ENCODE measurements at regions not wholly inside any gene's neighbourhood (a gene's known extent, or its start where the extent isn't known, plus 50 kb on each side); places are given as distances from the start of the nearest gene placed in this dataset.

DNA sequence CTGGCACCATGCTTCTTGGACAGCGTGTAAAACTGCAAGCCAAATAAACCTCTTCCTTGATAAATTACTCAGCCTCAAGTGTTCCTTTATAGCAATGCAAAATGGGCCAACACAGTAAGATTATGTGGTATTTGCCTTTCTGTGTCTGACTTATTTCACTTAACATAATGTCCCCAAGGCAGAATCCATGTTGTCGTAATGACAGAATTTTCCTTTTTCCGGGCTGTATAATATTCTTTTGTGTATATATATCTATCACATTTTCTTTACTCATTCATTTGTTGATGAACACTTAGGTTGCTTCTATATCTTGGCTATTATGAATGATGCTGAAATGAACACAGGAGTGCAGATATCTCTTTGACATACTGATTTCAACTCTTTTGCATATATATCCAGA, 209.1 kb upstream of the PTER start:
- Histone ChIP-seq H3K14ac (ENCODE audit: low read length in 2 of 2) (no peak overlapping the region), H4K8ac (ENCODE audit: low read length) (no peak overlapping the region), H2BK12ac (ENCODE audit: low read length in 2 of 2) (no peak overlapping the region), H3K36me3 (ENCODE audit: control insufficient read depth in 1 of 2, insufficient read depth in 2 of 2, low read depth in 1 of 2, low read length in 2 of 2) (no peaks in the 10 kb centered on the region), H3K4me1 (ENCODE audit: control insufficient read depth, insufficient read depth, low read depth, low read length) (no peaks in the 10 kb centered on the region), H2BK120ac (ENCODE audit: low read depth, low read length) (no peak overlapping the region), H2BK15ac (ENCODE audit: low read depth, poor library complexity, severe bottlenecking) (no peak overlapping the region), H3K79me1 (replicated peaks; ENCODE audit: low read length, poor library complexity, severe bottlenecking) (no peaks in the 10 kb centered on the region), H3K4me2 (ENCODE audit: low read length, poor library complexity, severe bottlenecking) (no peak overlapping the region), H3K9ac (ENCODE audit: low read length) (no peak overlapping the region), H3K18ac (ENCODE audit: low read depth in 1 of 2, low read length in 2 of 2) (no peak overlapping the region), H3K23ac (ENCODE audit: low read length in 2 of 2) (no peak overlapping the region), H3K4ac (ENCODE audit: low read depth in 1 of 2, low read length in 2 of 2) (no peak overlapping the region), H4K91ac (ENCODE audit: low read length) (no peak overlapping the region), H3K27ac (ENCODE audit: low read length, poor library complexity, severe bottlenecking) (no peak overlapping the region), H2BK5ac (ENCODE audit: low read depth, low read length, poor library complexity, severe bottlenecking) (no peak overlapping the region), H3K4me3 (ENCODE audit: insufficient read depth in 1 of 2, low read depth in 1 of 2, low read length in 2 of 2) (no peak overlapping the region), H2AFZ (ENCODE audit: low read depth, low read length) (no peak overlapping the region), H3K27me3 (ENCODE audit: control insufficient read depth in 1 of 2, insufficient read depth in 1 of 2, low read length in 2 of 2) (no peaks in the 10 kb centered on the region), H2AK5ac (ENCODE audit: low read length, severe bottlenecking) (no peak overlapping the region), H3K9me3 (ENCODE audit: control insufficient read depth, low read length) (peaks cover 20% of the 10 kb centered on the region)
- DNase-seq, result no peak
- WGBS, result 100% methylated on average over 1 of the region's 3 CpGs

GRCh38 chr10:16231176-16231575, 205.6 kb upstream of the PTER start:
- no peak for DNase-seq
- H2AK5ac ChIP-seq (ENCODE audit: low read length, severe bottlenecking), result no peak overlapping the region
- WGBS, result 80% methylated on average over 1 of the region's 2 CpGs

DNA sequence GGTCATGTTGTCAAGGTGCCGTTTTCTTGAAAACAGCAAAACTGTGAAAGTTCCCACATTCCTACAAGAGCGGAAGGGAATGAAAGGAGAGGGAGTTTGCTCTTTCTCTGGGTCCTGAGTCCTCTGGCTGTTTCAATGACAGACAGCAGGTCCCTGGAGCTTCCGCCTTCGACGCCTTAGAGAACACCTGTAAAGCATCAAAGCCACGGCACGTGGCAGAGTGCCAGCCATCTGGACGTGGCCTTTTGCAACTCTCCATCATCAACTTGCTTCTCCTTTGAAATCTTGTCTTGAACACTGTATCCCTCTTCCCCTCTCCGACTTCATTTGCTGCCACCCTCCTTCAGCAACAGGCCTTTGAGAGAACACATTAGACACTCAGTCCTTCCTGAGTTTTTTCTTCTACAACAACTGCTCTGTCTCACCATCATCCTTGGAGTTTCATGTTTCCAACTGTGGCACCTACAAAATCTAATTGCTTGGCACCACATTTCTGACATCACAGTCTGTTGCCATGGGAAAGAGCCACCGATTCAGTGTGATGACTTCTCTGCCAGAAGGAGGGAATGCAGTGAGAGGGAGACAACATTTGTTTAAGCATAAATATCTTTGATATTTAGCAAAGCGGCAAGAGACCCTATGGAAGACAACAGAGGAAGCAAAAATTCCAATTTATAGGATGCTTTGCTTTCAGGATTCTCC, 204.9 kb upstream of the PTER start:
- Histone ChIP-seq H3K36me3 (ENCODE audit: control insufficient read depth in 1 of 2, insufficient read depth in 2 of 2, low read depth in 1 of 2, low read length in 2 of 2) (no peaks in the 10 kb centered on the region), H3K4ac (ENCODE audit: low read depth in 1 of 2, low read length in 2 of 2) (no peak overlapping the region), H2AFZ (ENCODE audit: low read depth, low read length) (no peak overlapping the region), H4K8ac (ENCODE audit: low read length) (no peak overlapping the region), H3K23ac (ENCODE audit: low read length in 2 of 2) (no peak overlapping the region), H3K4me3 (ENCODE audit: insufficient read depth in 1 of 2, low read depth in 1 of 2, low read length in 2 of 2) (no peak overlapping the region), H4K91ac (ENCODE audit: low read length) (no peak overlapping the region), H3K4me1 (ENCODE audit: control insufficient read depth, insufficient read depth, low read depth, low read length) (no peaks in the 10 kb centered on the region), H2AK5ac (ENCODE audit: low read length, severe bottlenecking) (no peak overlapping the region), H3K9ac (ENCODE audit: low read length) (no peak overlapping the region), H3K9me3 (ENCODE audit: control insufficient read depth, low read length) (peaks cover 22% of the 10 kb centered on the region), H2BK12ac (ENCODE audit: low read length in 2 of 2) (no peak overlapping the region), H3K27ac (ENCODE audit: low read length, poor library complexity, severe bottlenecking) (no peak overlapping the region), H3K14ac (ENCODE audit: low read length in 2 of 2) (no peak overlapping the region), H3K79me1 (replicated peaks; ENCODE audit: low read length, poor library complexity, severe bottlenecking) (no peaks in the 10 kb centered on the region), H2BK120ac (ENCODE audit: low read depth, low read length) (no peak overlapping the region), H2BK15ac (ENCODE audit: low read depth, poor library complexity, severe bottlenecking) (no peak overlapping the region), H3K27me3 (ENCODE audit: control insufficient read depth in 1 of 2, insufficient read depth in 1 of 2, low read length in 2 of 2) (no peaks in the 10 kb centered on the region), H3K18ac (ENCODE audit: low read depth in 1 of 2, low read length in 2 of 2) (no peak overlapping the region), H3K4me2 (ENCODE audit: low read length, poor library complexity, severe bottlenecking) (no peak overlapping the region), H2BK5ac (ENCODE audit: low read depth, low read length, poor library complexity, severe bottlenecking) (no peak overlapping the region)
- WGBS, result 76% methylated on average over 10 of the region's 11 CpGs
- DNase-seq, result no peak

More at GRCh38 chr10:16231176-16231575, 205.6 kb upstream of the PTER start:
- Histone ChIP-seq H3K18ac (ENCODE audit: low read depth in 1 of 2, low read length in 2 of 2) (no peak overlapping the region), H3K4me1 (ENCODE audit: control insufficient read depth, insufficient read depth, low read depth, low read length) (no peaks in the 10 kb centered on the region), H2BK15ac (ENCODE audit: low read depth, poor library complexity, severe bottlenecking) (no peak overlapping the region), H3K9me3 (ENCODE audit: control insufficient read depth, low read length) (peaks cover 20% of the 10 kb centered on the region), H3K4ac (ENCODE audit: low read depth in 1 of 2, low read length in 2 of 2) (no peak overlapping the region), H3K14ac (ENCODE audit: low read length in 2 of 2) (no peak overlapping the region), H2AFZ (ENCODE audit: low read depth, low read length) (no peak overlapping the region), H4K91ac (ENCODE audit: low read length) (no peak overlapping the region), H2BK120ac (ENCODE audit: low read depth, low read length) (no peak overlapping the region), H2BK12ac (ENCODE audit: low read length in 2 of 2) (no peak overlapping the region), H3K27me3 (ENCODE audit: control insufficient read depth in 1 of 2, insufficient read depth in 1 of 2, low read length in 2 of 2) (no peaks in the 10 kb centered on the region), H3K23ac (ENCODE audit: low read length in 2 of 2) (no peak overlapping the region), H3K4me3 (ENCODE audit: insufficient read depth in 1 of 2, low read depth in 1 of 2, low read length in 2 of 2) (no peak overlapping the region), H3K79me1 (replicated peaks; ENCODE audit: low read length, poor library complexity, severe bottlenecking) (no peaks in the 10 kb centered on the region), H3K4me2 (ENCODE audit: low read length, poor library complexity, severe bottlenecking) (no peak overlapping the region), H3K27ac (ENCODE audit: low read length, poor library complexity, severe bottlenecking) (no peak overlapping the region), H3K9ac (ENCODE audit: low read length) (no peak overlapping the region), H2BK5ac (ENCODE audit: low read depth, low read length, poor library complexity, severe bottlenecking) (no peak overlapping the region), H4K8ac (ENCODE audit: low read length) (no peak overlapping the region), H3K36me3 (ENCODE audit: control insufficient read depth in 1 of 2, insufficient read depth in 2 of 2, low read depth in 1 of 2, low read length in 2 of 2) (no peaks in the 10 kb centered on the region)

DNA sequence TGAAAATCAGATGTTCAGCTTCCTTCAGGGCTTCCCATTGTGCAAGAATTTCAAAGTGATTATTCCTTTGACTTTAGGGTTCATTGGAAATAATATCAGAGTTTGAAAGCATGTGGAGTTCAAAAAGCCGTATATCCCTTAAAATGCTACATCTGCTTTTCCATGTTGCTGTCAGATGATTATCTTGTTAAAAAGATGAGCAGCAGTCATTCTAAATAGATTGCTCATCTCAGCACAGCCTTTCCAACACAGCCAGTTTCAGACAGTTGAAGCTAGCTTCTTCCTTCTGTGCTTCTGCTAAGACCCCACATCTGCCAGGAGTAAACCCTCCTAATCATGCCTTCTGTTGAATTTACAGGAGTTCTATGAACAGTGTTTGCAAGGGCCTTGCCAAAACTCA, 204.4 kb upstream of the PTER start:
- Histone ChIP-seq H2BK120ac (ENCODE audit: low read depth, low read length) (no peak overlapping the region), H4K91ac (ENCODE audit: low read length) (no peak overlapping the region)
- no CpG with 5 or more reads among the region's 1 CpG for WGBS

More for the DNA sequence above, 204.4 kb upstream of the PTER start:
- H3K4ac ChIP-seq (ENCODE audit: low read depth in 1 of 2, low read length in 2 of 2), result no peak overlapping the region
- no peak overlapping the region for H3K4me3 ChIP-seq (ENCODE audit: insufficient read depth in 1 of 2, low read depth in 1 of 2, low read length in 2 of 2)
- DNase-seq, result no peak
- H3K27ac ChIP-seq (ENCODE audit: low read length, poor library complexity, severe bottlenecking), result no peak overlapping the region
- H2AK5ac ChIP-seq (ENCODE audit: low read length, severe bottlenecking), result no peak overlapping the region
- H3K23ac ChIP-seq (ENCODE audit: low read length in 2 of 2), result no peak overlapping the region
- no peaks in the 10 kb centered on the region for H3K79me1 ChIP-seq (replicated peaks; ENCODE audit: low read length, poor library complexity, severe bottlenecking)
- no peaks in the 10 kb centered on the region for H3K4me1 ChIP-seq (ENCODE audit: control insufficient read depth, insufficient read depth, low read depth, low read length)
- H2BK5ac ChIP-seq (ENCODE audit: low read depth, low read length, poor library complexity, severe bottlenecking), result no peak overlapping the region
- H2BK15ac ChIP-seq (ENCODE audit: low read depth, poor library complexity, severe bottlenecking), result no peak overlapping the region
- no peak overlapping the region for H3K4me2 ChIP-seq (ENCODE audit: low read length, poor library complexity, severe bottlenecking)
- no peaks in the 10 kb centered on the region for H3K27me3 ChIP-seq (ENCODE audit: control insufficient read depth in 1 of 2, insufficient read depth in 1 of 2, low read length in 2 of 2)
- H3K36me3 ChIP-seq (ENCODE audit: control insufficient read depth in 1 of 2, insufficient read depth in 2 of 2, low read depth in 1 of 2, low read length in 2 of 2), result no peaks in the 10 kb centered on the region
- H3K9ac ChIP-seq (ENCODE audit: low read length), result no peak overlapping the region
- H2BK12ac ChIP-seq (ENCODE audit: low read length in 2 of 2), result no peak overlapping the region
- no peak overlapping the region for H3K14ac ChIP-seq (ENCODE audit: low read length in 2 of 2)
- peaks cover 21% of the 10 kb centered on the region for H3K9me3 ChIP-seq (ENCODE audit: control insufficient read depth, low read length)
- no peak overlapping the region for H4K8ac ChIP-seq (ENCODE audit: low read length)
- no peak overlapping the region for H3K18ac ChIP-seq (ENCODE audit: low read depth in 1 of 2, low read length in 2 of 2)
- no peak overlapping the region for H2AFZ ChIP-seq (ENCODE audit: low read depth, low read length)
